SK-N-SH (cell line): ENCODE measurements at regions not wholly inside any gene's neighbourhood (a gene's known extent, or its start where the extent isn't known, plus 50 kb on each side); places are given as distances from the start of the nearest gene placed in this dataset.

Experiments used
- CTCF ChIA-PET: fragments of 300-600, 350-600 bp; formaldehyde crosslinking; extraction: SDS; loops from one replicate; lab custom pipeline; 2021; lab: Yijun Ruan, JAX
- POLR2A ChIA-PET: fragments of 350-600 bp; sonication (Branson Sonifier 250); formaldehyde crosslinking; extraction: SDS; loops from one replicate; lab custom pipeline; 2020; ENCODE audit warnings: antibody characterized with exemption, inconsistent platforms; lab: Yijun Ruan, JAX
- DNase-seq: peaks from one replicate; pipeline ENCODE4 v3.0.0; 2012
- H2AFZ ChIP-seq: fragments of 200-600 bp; sonication (generic); 2 replicates; pipeline ENCODE4 v1.8.1; 2016; ENCODE audit warnings: antibody characterized with exemption, mild to moderate bottlenecking, low read depth
- H3F3A ChIP-seq: fragments of 200-600 bp; sonication (generic); replicated peaks from 2 replicates; pipeline ENCODE3; 2016; ENCODE audit warnings: antibody characterized with exemption, mild to moderate bottlenecking; ENCODE audit not compliant: insufficient read depth
- H3K27ac ChIP-seq, 2 experiments: fragments of 200-500 bp in 1 of 2; fragments of 200-600 bp in 1 of 2; sonication (Bioruptor generic) in 1 of 2; sonication (generic), shearing (Covaris generic) in 1 of 2; 2 replicates each; pipeline versions ENCODE4 v1.5.1 to v1.6.1; 2014 to 2016; ENCODE audit warnings: low read depth in 2 of 2, inconsistent platforms in 1 of 2, low read length in 1 of 2, mild to moderate bottlenecking in 1 of 2, mixed read lengths in 1 of 2
- H3K27me3 ChIP-seq: fragments of 200-600 bp; sonication (generic), shearing (Covaris generic); 2 replicates; pipeline ENCODE4 v1.6.1; 2016; ENCODE audit warnings: mixed run types; ENCODE audit not compliant: insufficient read depth
- H3K36me3 ChIP-seq, 2 experiments: fragments of 200-500 bp in 1 of 2; fragments of 200-600 bp in 1 of 2; sonication (Bioruptor generic) in 1 of 2; sonication (generic) in 1 of 2; replicated peaks in 1 of 2; 2 replicates each; pipeline versions ENCODE3 to v1.5.1; 2014 to 2016; ENCODE audit warnings: low read length in 1 of 2, mild to moderate bottlenecking in 1 of 2; ENCODE audit not compliant: insufficient read depth in 2 of 2, control insufficient read depth in 1 of 2
- H3K4me1 ChIP-seq, 2 experiments: fragments of 200-500 bp in 1 of 2; fragments of 200-600 bp in 1 of 2; sonication (Bioruptor generic) in 1 of 2; sonication (generic), shearing (Covaris generic) in 1 of 2; 2 replicates each; pipeline versions ENCODE4 v1.5.1 to v1.6.1; 2014 to 2016; ENCODE audit warnings: low read depth in 1 of 2, low read length in 1 of 2, mixed run types in 1 of 2; ENCODE audit not compliant: insufficient read depth in 2 of 2, control insufficient read depth in 1 of 2
- H3K4me2 ChIP-seq: fragments of 200-600 bp; sonication (generic), shearing (Covaris generic); 2 replicates; pipeline ENCODE4 v1.6.1; 2017; ENCODE audit warnings: mixed run types
- H3K4me3 ChIP-seq, 2 experiments: fragments of 200-500 bp in 1 of 2; fragments of 200-600 bp in 1 of 2; sonication (Bioruptor generic) in 1 of 2; sonication (generic), shearing (Covaris generic) in 1 of 2; 2 replicates each; pipeline versions ENCODE4 v1.5.1 to v1.8.1; 2014 to 2016; ENCODE audit warnings: low read depth in 2 of 2, inconsistent platforms in 1 of 2, low read length in 1 of 2, mild to moderate bottlenecking in 1 of 2, mixed read lengths in 1 of 2, moderate library complexity in 1 of 2
- H3K79me2 ChIP-seq: fragments of 200-600 bp; sonication (generic); 2 replicates; pipeline ENCODE4 v1.8.1; 2017; ENCODE audit warnings: mild to moderate bottlenecking; ENCODE audit not compliant: insufficient read depth
- H3K9ac ChIP-seq: fragments of 200-600 bp; sonication (generic); 2 replicates; pipeline ENCODE4 v1.6.1; 2017; ENCODE audit warnings: mixed run types
- H3K9me2 ChIP-seq: fragments of 200-600 bp; sonication (generic); 2 replicates; pipeline ENCODE4 v1.6.1; 2017; ENCODE audit warnings: mixed run types
- H3K9me3 ChIP-seq: fragments of 200-600 bp; sonication (generic); 2 replicates; pipeline ENCODE4 v1.6.1; 2017; ENCODE audit warnings: mixed run types, mild to moderate bottlenecking, moderate library complexity
- H4K20me1 ChIP-seq: fragments of 200-600 bp; sonication (generic); 2 replicates; pipeline ENCODE4 v1.6.1; 2017; ENCODE audit warnings: mild to moderate bottlenecking, mixed run types; ENCODE audit not compliant: insufficient read depth
- CHD2 ChIP-seq: fragments of 150-350 bp; IDR thresholded peaks from 2 replicates; pipeline ENCODE4 v1.6.1; 2018; ENCODE audit warnings: low read length; ENCODE audit not compliant: partially characterized antibody
- ELF1 ChIP-seq: IDR thresholded peaks from 2 replicates; pipeline ENCODE4 v1.4.0; 2012
- EP300 ChIP-seq, 2 experiments: IDR thresholded peaks; 2 replicates each; pipeline versions ENCODE4 v1.4.0 to v1.6.1; 2012; ENCODE audit warnings: borderline replicate concordance in 1 of 2, low read depth in 1 of 2, low read length in 1 of 2
- FOSL2 ChIP-seq: IDR thresholded peaks from 2 replicates; pipeline ENCODE4 v1.4.0; 2012; ENCODE audit warnings: low read depth, mild to moderate bottlenecking, moderate library complexity, borderline replicate concordance
- GABPA ChIP-seq: IDR thresholded peaks from 2 replicates; pipeline ENCODE4 v1.4.0; 2012; ENCODE audit warnings: low read depth, mild to moderate bottlenecking
- GATA2 ChIP-seq: sonication (generic); formaldehyde crosslinking; IDR thresholded peaks from 2 replicates; pipeline ENCODE4 v1.5.0; 2020; ENCODE audit warnings: mild to moderate bottlenecking, missing genetic modification reagents
- IRF3 ChIP-seq: fragments of 150-350 bp; IDR thresholded peaks from 2 replicates; pipeline ENCODE4 v1.6.1; 2016; ENCODE audit warnings: mild to moderate bottlenecking, low read depth, low read length
- MAX ChIP-seq: IDR thresholded peaks from 2 replicates; pipeline ENCODE4 v1.4.0; 2012; ENCODE audit warnings: low read depth
- MEF2A ChIP-seq: IDR thresholded peaks from 2 replicates; pipeline ENCODE4 v1.4.0; 2012; ENCODE audit warnings: low read depth, borderline replicate concordance
- NRF1 ChIP-seq: IDR thresholded peaks from 2 replicates; pipeline ENCODE4 v1.6.1; 2012; ENCODE audit warnings: low read depth, mild to moderate bottlenecking, low read length
- RAD21 ChIP-seq: IDR thresholded peaks from 2 replicates; pipeline ENCODE4 v1.6.1; 2012; ENCODE audit warnings: mild to moderate bottlenecking, low read length
- SIN3A ChIP-seq: IDR thresholded peaks from 2 replicates; pipeline ENCODE4 v1.6.1; 2012; ENCODE audit warnings: low read depth, mild to moderate bottlenecking, low read length, moderate library complexity, borderline replicate concordance
- SMC3 ChIP-seq: IDR thresholded peaks from 2 replicates; pipeline ENCODE4 v1.6.1; 2012; ENCODE audit warnings: low read depth, low read length, improper control_type of control experiment
- TCF12 ChIP-seq: IDR thresholded peaks from 2 replicates; pipeline ENCODE4 v1.4.0; 2012
- WGBS: methylation state at CpG from one replicate; pipeline ENCODE4 v1.1.6; 2017; ENCODE audit warnings: low lambda C conversion rate; 5-methylcytosine and 5-hydroxymethylcytosine counted together
- TF ChIP-seq, protein P1 (sequence below): IDR thresholded peaks from 2 replicates; pipeline ENCODE4 v1.4.0; 2012; ENCODE audit warnings: low read depth, borderline replicate concordance

DNA sequence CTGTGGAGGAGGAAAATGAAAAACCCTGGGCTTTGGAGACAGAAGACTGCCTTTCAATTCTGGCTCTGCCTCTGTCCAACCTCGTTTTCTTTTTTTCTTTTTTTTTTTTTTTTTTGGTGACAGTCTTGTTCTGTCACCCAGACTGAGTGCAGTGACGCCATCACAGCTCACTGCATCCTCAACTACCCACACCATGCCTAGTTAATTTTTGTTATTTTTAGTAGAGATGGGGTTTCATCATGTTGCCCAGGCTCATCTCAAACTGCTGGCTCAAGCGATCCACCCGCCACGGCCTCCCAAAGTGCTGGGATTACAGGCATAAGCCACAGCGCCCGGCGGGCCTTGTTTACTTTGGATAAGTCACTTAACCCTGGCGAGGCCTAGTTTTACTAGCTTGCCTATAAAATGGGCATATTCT is 66.3 kb upstream of the SLC25A26 start:
- Histone ChIP-seq H3F3A (no peaks in the 10 kb centered on the region), H3K4me2 (peak overlapping the region; percentile 74), H3K9me3 (no peaks in the 10 kb centered on the region), H3K27ac (no peak overlapping the region), H3K4me3 (peak overlapping the region; percentile 37; a peak in 3 of 4 replicates), H4K20me1 (no peaks in the 10 kb centered on the region), H3K4me1 (peaks cover 0 to 9% of the 10 kb centered on the region in 2 experiments; a peak in 1 of 4 replicates), H3K36me3 (no peaks in the 10 kb centered on the region), H3K27me3 (no peaks in the 10 kb centered on the region), H3K79me2 (no peaks in the 10 kb centered on the region), H2AFZ (no peak overlapping the region), H3K9me2 (no peaks in the 10 kb centered on the region), H3K9ac (no peak overlapping the region)
- DNase-seq, result no peak
- ChIA-PET CTCF (interaction anchor here (0.6 to 5.0 kb wide), 3 partner anchors 8 to 42 kb away, joined by 3 to 40 read pairs (median 12); no protein-coding TSS in a partner anchor), POLR2A (no interaction called here)
- WGBS, result 80% methylated on average over 9 of the region's 9 CpGs
- TF ChIP-seq CHD2 (no peak), GATA2 (CRISPR knock-in tag) (no peak), IRF3 (no peak), MAX (no peak), NRF1 (no peak), TCF12 (no peak), SMC3 (no peak), MEF2A (no peak), GABPA (no peak)

DNA sequence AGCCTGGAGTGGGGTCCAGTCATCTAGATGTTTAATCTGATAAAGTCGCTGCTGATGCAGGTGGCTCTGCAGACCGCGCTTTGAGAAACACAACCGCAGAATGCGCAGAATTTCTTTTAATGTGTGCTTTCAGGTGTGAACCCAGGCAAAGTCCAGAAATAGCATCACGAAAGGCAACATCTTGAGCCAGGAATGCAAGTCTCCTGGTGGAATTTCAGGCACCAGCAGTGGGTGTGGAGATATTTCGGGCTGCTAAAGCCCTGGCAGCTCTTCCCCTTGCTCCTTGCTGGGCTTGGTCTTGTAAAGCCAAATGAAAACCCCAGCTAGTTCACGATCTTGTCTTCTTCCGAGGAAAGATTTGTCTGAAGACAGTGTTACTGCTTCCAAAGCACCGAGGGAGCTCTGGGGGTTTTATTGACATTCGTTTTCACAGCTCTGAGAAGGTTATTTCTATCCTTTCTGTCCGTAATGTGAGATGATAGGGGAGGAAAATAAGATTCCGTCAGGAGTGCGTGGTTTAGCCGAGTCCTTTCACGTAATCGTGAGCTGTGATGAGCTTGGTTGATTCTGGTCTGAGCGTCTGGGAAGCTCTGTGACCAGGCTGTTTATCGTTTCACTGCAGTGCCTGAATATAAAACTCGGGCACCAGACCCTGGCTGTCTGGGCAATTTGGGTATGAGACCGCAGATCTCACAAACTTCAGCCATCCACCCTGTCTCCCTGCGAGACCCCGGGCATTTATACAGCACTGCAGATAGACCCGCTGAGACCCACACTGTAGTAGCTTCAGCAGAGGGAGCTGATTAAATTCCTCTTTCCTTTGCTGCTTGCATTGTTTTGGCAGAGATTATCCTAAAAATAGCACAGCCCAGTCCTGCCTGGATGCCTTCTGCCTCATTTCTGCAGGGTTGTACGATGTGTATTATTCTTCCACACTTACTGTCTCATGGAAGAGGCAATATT is 67.0 kb upstream of the SLC25A26 start:
- TF ChIP-seq MAX (no peak), EP300 (IDR thresholded peaks at IDR 0.05; ENCODE audit: borderline replicate concordance in 1 of 2, low read depth in 1 of 2, low read length in 1 of 2) (no peak), NRF1 (no peak), SIN3A (no peak), FOSL2 (no peak), RAD21 (no peak), ELF1 (no peak), SMC3 (no peak)
- TF ChIP-seq, protein P1, sequence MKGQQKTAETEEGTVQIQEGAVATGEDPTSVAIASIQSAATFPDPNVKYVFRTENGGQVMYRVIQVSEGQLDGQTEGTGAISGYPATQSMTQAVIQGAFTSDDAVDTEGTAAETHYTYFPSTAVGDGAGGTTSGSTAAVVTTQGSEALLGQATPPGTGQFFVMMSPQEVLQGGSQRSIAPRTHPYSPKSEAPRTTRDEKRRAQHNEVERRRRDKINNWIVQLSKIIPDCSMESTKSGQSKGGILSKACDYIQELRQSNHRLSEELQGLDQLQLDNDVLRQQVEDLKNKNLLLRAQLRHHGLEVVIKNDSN, result no peak
- Histone ChIP-seq H3K9me3 (no peaks in the 10 kb centered on the region), H3K79me2 (no peaks in the 10 kb centered on the region), H3K36me3 (no peaks in the 10 kb centered on the region), H3K27me3 (no peaks in the 10 kb centered on the region), H3K9me2 (no peaks in the 10 kb centered on the region), H3K27ac (no peak overlapping the region), H3K9ac (no peak overlapping the region), H3F3A (no peaks in the 10 kb centered on the region), H2AFZ (peak overlapping the region; percentile 54; the same call in 1 of the 2 replicates), H3K4me3 (peak overlapping the region; percentile 37), H3K4me2 (peak overlapping the region; percentile 74), H3K4me1 (peaks cover 0 to 9% of the 10 kb centered on the region in 2 experiments; a peak in 1 of 4 replicates), H4K20me1 (no peaks in the 10 kb centered on the region)
- ChIA-PET POLR2A (no interaction called here), CTCF (interaction anchor here (0.6 to 5.0 kb wide), 3 partner anchors 9 to 43 kb away, joined by 3 to 40 read pairs (median 12); no protein-coding TSS in a partner anchor)
- DNase-seq, result peak; percentile 45
- WGBS, result 43% methylated on average over 21 of the region's 25 CpGs
